ENCODE measurements at regions not wholly inside any gene's neighbourhood (a gene's known extent, or its start where the extent isn't known, plus 50 kb on each side); places are given as distances from the start of the nearest gene placed in this dataset.

- Histone ChIP-seq H4K20me1 (ENCODE audit: insufficient read depth, low read length) (no peaks in the 10 kb centered on the region), H3K4me3 (ENCODE audit: low read depth in 1 of 2, low read length in 2 of 2) (no peak overlapping the region), H3K9ac (ENCODE audit: low read depth, low read length) (no peak overlapping the region), H3K4me1 (ENCODE audit: insufficient read depth, low read length) (peaks cover 12% of the 10 kb centered on the region), H3K9me3 (ENCODE audit: insufficient read depth, low read length, severe bottlenecking) (no peaks in the 10 kb centered on the region), H3K79me2 (ENCODE audit: insufficient read depth, low read length) (no peaks in the 10 kb centered on the region), H2AFZ (ENCODE audit: low read depth, low read length) (no peak overlapping the region), H3K27me3 (ENCODE audit: insufficient read depth, low read length, poor library complexity) (no peaks in the 10 kb centered on the region), H3K27ac (ENCODE audit: low read length) (no peak overlapping the region), H3K4me2 (ENCODE audit: insufficient read depth, low read length) (no peak overlapping the region), H3K36me3 (ENCODE audit: insufficient read depth, low read length) (no peaks in the 10 kb centered on the region)
- no peak for DNase-seq
- TF ChIP-seq EZH2 (IDR thresholded peaks at IDR 0.05; ENCODE audit: borderline replicate concordance, low read depth, low read length, severe bottlenecking) (no peak), CTCF (IDR thresholded peaks at IDR 0.05; ENCODE audit: borderline replicate concordance, extremely low read depth, low read length, poor library complexity, severe bottlenecking) (no peak)
- no peak for ATAC-seq (ENCODE audit: insufficient read depth, low read depth)
These were observed 91.3 kb upstream of the TMEM260 start for GRCh38 chr14:56488306-56488705.

- no peak overlapping the region for H3K9ac ChIP-seq (ENCODE audit: low read depth, low read length)
- H3K27ac ChIP-seq (ENCODE audit: low read length) = no peak overlapping the region
- H3K4me3 ChIP-seq (ENCODE audit: low read depth in 1 of 2, low read length in 2 of 2) = no peak overlapping the region
- H3K36me3 ChIP-seq (ENCODE audit: insufficient read depth, low read length) = no peaks in the 10 kb centered on the region
- H3K27me3 ChIP-seq (ENCODE audit: insufficient read depth, low read length, poor library complexity) = no peaks in the 10 kb centered on the region
- DNase-seq (no peak), ATAC-seq (ENCODE audit: insufficient read depth, low read depth) (peak; percentile 60; the same call in 1 of the 3 replicates)
- H3K9me3 ChIP-seq (ENCODE audit: insufficient read depth, low read length, severe bottlenecking) = no peaks in the 10 kb centered on the region
- no peaks in the 10 kb centered on the region for H4K20me1 ChIP-seq (ENCODE audit: insufficient read depth, low read length)
- H3K4me2 ChIP-seq (ENCODE audit: insufficient read depth, low read length) = no peak overlapping the region
- TF ChIP-seq EZH2 (IDR thresholded peaks at IDR 0.05; ENCODE audit: borderline replicate concordance, low read depth, low read length, severe bottlenecking) (no peak), CTCF (IDR thresholded peaks at IDR 0.05; ENCODE audit: borderline replicate concordance, extremely low read depth, low read length, poor library complexity, severe bottlenecking) (peak; percentile 70)
- H2AFZ ChIP-seq (ENCODE audit: low read depth, low read length) = no peak overlapping the region
- no peaks in the 10 kb centered on the region for H3K79me2 ChIP-seq (ENCODE audit: insufficient read depth, low read length)
- H3K4me1 ChIP-seq (ENCODE audit: insufficient read depth, low read length) = peaks cover 12% of the 10 kb centered on the region
These were observed 89.2 kb upstream of the TMEM260 start for GRCh38 chr14:56490379-56490778.

GRCh38 chr14:56491299-56492285, 88.0 kb upstream of the TMEM260 start:
- ATAC-seq (ENCODE audit: insufficient read depth, low read depth) = peak; percentile 74
- Histone ChIP-seq H4K20me1 (ENCODE audit: insufficient read depth, low read length) (no peaks in the 10 kb centered on the region), H3K27ac (ENCODE audit: low read length) (no peak overlapping the region), H3K4me2 (ENCODE audit: insufficient read depth, low read length) (peak overlapping the region; percentile 56; the same call in 1 of the 2 replicates), H3K36me3 (ENCODE audit: insufficient read depth, low read length) (no peaks in the 10 kb centered on the region), H3K79me2 (ENCODE audit: insufficient read depth, low read length) (no peaks in the 10 kb centered on the region), H3K9ac (ENCODE audit: low read depth, low read length) (no peak overlapping the region), H2AFZ (ENCODE audit: low read depth, low read length) (peak overlapping the region; percentile 19; the same call in 1 of the 2 replicates), H3K27me3 (ENCODE audit: insufficient read depth, low read length, poor library complexity) (no peaks in the 10 kb centered on the region), H3K4me3 (ENCODE audit: low read depth in 1 of 2, low read length in 2 of 2) (no peak overlapping the region), H3K9me3 (ENCODE audit: insufficient read depth, low read length, severe bottlenecking) (no peaks in the 10 kb centered on the region), H3K4me1 (ENCODE audit: insufficient read depth, low read length) (peaks cover 12% of the 10 kb centered on the region)
- DNase-seq = peak; percentile 58
- TF ChIP-seq EZH2 (IDR thresholded peaks at IDR 0.05; ENCODE audit: borderline replicate concordance, low read depth, low read length, severe bottlenecking) (no peak), CTCF (IDR thresholded peaks at IDR 0.05; ENCODE audit: borderline replicate concordance, extremely low read depth, low read length, poor library complexity, severe bottlenecking) (peak; percentile 94)

All from DND-41 (cell line).